ENCODE measurements at regions not wholly inside any gene's neighbourhood (a gene's known extent, or its start where the extent isn't known, plus 50 kb on each side); places are given as distances from the start of the nearest gene placed in this dataset.

- no peak for DNase-seq
These were observed 843.0 kb downstream of the TBC1D22A start for GRCh38 chr22:47605441-47605840.

GRCh38 chr22:47604563-47604962, 842.1 kb downstream of the TBC1D22A start:
- no peak for DNase-seq

GRCh38 chr22:47602732-47603131, 840.3 kb downstream of the TBC1D22A start:
- no peak for DNase-seq

- DNase-seq, result no peak
These were observed 839.2 kb downstream of the TBC1D22A start for GRCh38 chr22:47601666-47602065.

GRCh38 chr22:47600791-47601625, 838.6 kb downstream of the TBC1D22A start:
- no peak for DNase-seq

GRCh38 chr22:47600281-47600680, 837.8 kb downstream of the TBC1D22A start:
- DNase-seq, result no peak

GRCh38 chr22:47599753-47600152, 837.3 kb downstream of the TBC1D22A start:
- DNase-seq, result no peak

GRCh38 chr22:47598864-47599263, 836.4 kb downstream of the TBC1D22A start:
- no peak for DNase-seq

- DNase-seq, result no peak
These were observed 834.6 kb downstream of the TBC1D22A start for GRCh38 chr22:47597041-47597440.

GRCh38 chr22:47596176-47596690, 833.8 kb downstream of the TBC1D22A start:
- no peak for DNase-seq

- DNase-seq, result no peak
These were observed 832.5 kb downstream of the TBC1D22A start for GRCh38 chr22:47594836-47595521.

GRCh38 chr22:47593911-47594311, 831.5 kb downstream of the TBC1D22A start:
- no peak for DNase-seq

- no peak for DNase-seq
These were observed 830.8 kb downstream of the TBC1D22A start for GRCh38 chr22:47593291-47593690.

- no peak for DNase-seq
These were observed 830.3 kb downstream of the TBC1D22A start for GRCh38 chr22:47592791-47593190.

GRCh38 chr22:47591709-47592108, 829.3 kb downstream of the TBC1D22A start:
- no peak for DNase-seq

GRCh38 chr22:47591016-47591415, 828.6 kb downstream of the TBC1D22A start:
- no peak for DNase-seq

GRCh38 chr22:47589271-47590250, 827.1 kb downstream of the TBC1D22A start:
- no peak for DNase-seq

- DNase-seq, result no peak
These were observed 826.1 kb downstream of the TBC1D22A start for GRCh38 chr22:47588578-47588960.

- no peak for DNase-seq
These were observed 825.6 kb downstream of the TBC1D22A start for GRCh38 chr22:47587861-47588577.

- no peak for DNase-seq
These were observed 824.9 kb downstream of the TBC1D22A start for GRCh38 chr22:47587361-47587760.

- no peak for DNase-seq
These were observed 824.5 kb downstream of the TBC1D22A start for GRCh38 chr22:47586946-47587345.

GRCh38 chr22:47586038-47586437, 823.6 kb downstream of the TBC1D22A start:
- DNase-seq, result no peak
